Uterus (tissue), 3 donors: ENCODE measurements at regions not wholly inside any gene's neighbourhood (a gene's known extent, or its start where the extent isn't known, plus 50 kb on each side); places are given as distances from the start of the nearest gene placed in this dataset.

Source experiments
- DNase-seq, 2 donors: peaks; one replicate each; pipeline ENCODE4 v3.0.0-alpha.2; 2019 to 2020
- H3K27ac ChIP-seq, 2 donors: fragments of 200-600 bp; sonication (generic); 1 replicate in 1 of 2; 2 replicates in 1 of 2; pipeline ENCODE4 v1.5.1; 2016 to 2018
- H3K27me3 ChIP-seq, 2 donors: fragments of 200-600 bp; sonication (generic); one replicate each; pipeline ENCODE4 v1.5.1; 2018 to 2019; ENCODE audit warnings: control low read depth in 1 of 2
- H3K36me3 ChIP-seq, 2 donors: fragments of 200-600 bp; sonication (generic); one replicate each; pipeline ENCODE4 v1.5.1; 2019; ENCODE audit warnings: control low read depth in 1 of 2
- H3K4me1 ChIP-seq, 2 donors: fragments of 200-600 bp; sonication (generic); one replicate each; pipeline ENCODE4 v1.5.1; 2018 to 2019; ENCODE audit warnings: control low read depth in 1 of 2
- H3K4me3 ChIP-seq, 2 donors: fragments of 200-600 bp; sonication (generic); 1 replicate in 1 of 2; 2 replicates in 1 of 2; pipeline ENCODE4 v1.5.1; 2018 to 2019; ENCODE audit warnings: mild to moderate bottlenecking in 1 of 2
- H3K9me3 ChIP-seq, 2 donors: fragments of 200-600 bp; sonication (generic); one replicate each; pipeline ENCODE4 v1.5.1; 2019; ENCODE audit warnings: control low read depth in 1 of 2
- CTCF ChIP-seq, 4 experiments: fragments of 200-600 bp in 2 of 4; fragments of 450-650 bp in 2 of 4; sonication (generic) in 2 of 4; IDR thresholded peaks; one replicate each; pipeline ENCODE4 v1.5.1; 2016 to 2019; ENCODE audit warnings: antibody characterized with exemption in 4 of 4, mild to moderate bottlenecking in 2 of 4, moderate library complexity in 1 of 4
- POLR2A ChIP-seq, 2 donors: fragments of 450-650 bp; IDR thresholded peaks; one replicate each; pipeline ENCODE4 v1.6.1; 2016; ENCODE audit warnings: antibody characterized with exemption in 2 of 2, mild to moderate bottlenecking in 1 of 2, moderate library complexity in 1 of 2
- intact Hi-C: fragments of 100-400 bp; cut with DNase I; formaldehyde crosslinking; loops from one replicate; pipeline ENCODE4 v1.15.1; 2023; ENCODE audit warnings: low total_unique reads
- donor health status: DM: yes; HTN: yes; CAD: no.

- TF ChIP-seq POLR2A (IDR thresholded peaks at IDR 0.05) (no peak), CTCF (IDR thresholded peaks at IDR 0.05) (no peak)
- Histone ChIP-seq H3K4me3 (no peak overlapping the region), H3K9me3 (no peaks in the 10 kb centered on the region), H3K4me1 (peaks cover 0 to 3% of the 10 kb centered on the region in 2 donors), H3K36me3 (no peaks in the 10 kb centered on the region), H3K27me3 (no peaks in the 10 kb centered on the region), H3K27ac (peak overlapping the region in 1 of 2 donors; percentile 15)
- intact Hi-C loops: no loop called here
- DNase-seq: no peak
Measured at GRCh38 chr11:95296621-95297025, 65.6 kb upstream of the SESN3 start.

GRCh38 chr11:95296165-95296564 is 65.2 kb upstream of the SESN3 start:
- Histone ChIP-seq H3K36me3 (no peaks in the 10 kb centered on the region), H3K9me3 (no peaks in the 10 kb centered on the region), H3K27ac (no peak overlapping the region), H3K27me3 (no peaks in the 10 kb centered on the region), H3K4me3 (no peak overlapping the region), H3K4me1 (peaks cover 0 to 3% of the 10 kb centered on the region in 2 donors)
- intact Hi-C loops: no loop called here
- DNase-seq: peak; percentile 31 to 46
- TF ChIP-seq POLR2A (IDR thresholded peaks at IDR 0.05) (no peak), CTCF (IDR thresholded peaks at IDR 0.05) (no peak)

- Histone ChIP-seq H3K27me3 (no peaks in the 10 kb centered on the region), H3K9me3 (no peaks in the 10 kb centered on the region), H3K27ac (no peak overlapping the region), H3K4me1 (peaks cover 0 to 3% of the 10 kb centered on the region in 2 donors), H3K4me3 (no peak overlapping the region), H3K36me3 (no peaks in the 10 kb centered on the region)
- no peak for DNase-seq
- no peak for TF ChIP-seq POLR2A (IDR thresholded peaks at IDR 0.05)
- no peak for TF ChIP-seq CTCF (IDR thresholded peaks at IDR 0.05)
- intact Hi-C loops: no loop called here
Measured at GRCh38 chr11:95295382-95296149, 64.6 kb upstream of the SESN3 start.

- intact Hi-C loops: no loop called here
Measured at GRCh38 chr11:95294701-95295100, 63.7 kb upstream of the SESN3 start.

More at GRCh38 chr11:95294701-95295100, 63.7 kb upstream of the SESN3 start:
- Histone ChIP-seq H3K27me3 (no peaks in the 10 kb centered on the region), H3K4me3 (no peak overlapping the region), H3K9me3 (no peaks in the 10 kb centered on the region), H3K4me1 (peaks cover 0 to 3% of the 10 kb centered on the region in 2 donors), H3K36me3 (no peaks in the 10 kb centered on the region), H3K27ac (no peak overlapping the region)
- TF ChIP-seq POLR2A (IDR thresholded peaks at IDR 0.05) (no peak), CTCF (IDR thresholded peaks at IDR 0.05) (no peak)
- DNase-seq: no peak
